ENCODE measurements at regions not wholly inside any gene's neighbourhood (a gene's known extent, or its start where the extent isn't known, plus 50 kb on each side); places are given as distances from the start of the nearest gene placed in this dataset.

DNA sequence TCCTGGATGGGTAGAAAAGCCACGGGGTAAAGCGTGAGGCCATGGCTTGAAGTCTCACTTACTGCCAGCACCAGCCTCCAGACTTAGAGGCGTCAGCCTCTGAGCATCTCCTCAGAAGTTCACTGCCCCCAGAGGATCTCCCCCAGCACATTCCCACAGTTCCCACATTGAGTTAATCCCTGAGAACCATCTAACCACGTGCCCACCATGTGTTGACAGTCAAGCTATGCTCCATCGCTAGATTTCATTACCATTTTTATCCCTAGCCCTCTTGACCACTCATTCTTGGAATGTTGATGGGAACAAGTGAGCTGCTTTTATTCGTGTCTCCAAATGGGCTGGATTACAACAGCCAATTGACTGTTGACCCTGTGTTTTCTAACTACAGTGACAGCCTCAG, 283.3 kb upstream of the IRX1 start:
- TF ChIP-seq, protein P1, sequence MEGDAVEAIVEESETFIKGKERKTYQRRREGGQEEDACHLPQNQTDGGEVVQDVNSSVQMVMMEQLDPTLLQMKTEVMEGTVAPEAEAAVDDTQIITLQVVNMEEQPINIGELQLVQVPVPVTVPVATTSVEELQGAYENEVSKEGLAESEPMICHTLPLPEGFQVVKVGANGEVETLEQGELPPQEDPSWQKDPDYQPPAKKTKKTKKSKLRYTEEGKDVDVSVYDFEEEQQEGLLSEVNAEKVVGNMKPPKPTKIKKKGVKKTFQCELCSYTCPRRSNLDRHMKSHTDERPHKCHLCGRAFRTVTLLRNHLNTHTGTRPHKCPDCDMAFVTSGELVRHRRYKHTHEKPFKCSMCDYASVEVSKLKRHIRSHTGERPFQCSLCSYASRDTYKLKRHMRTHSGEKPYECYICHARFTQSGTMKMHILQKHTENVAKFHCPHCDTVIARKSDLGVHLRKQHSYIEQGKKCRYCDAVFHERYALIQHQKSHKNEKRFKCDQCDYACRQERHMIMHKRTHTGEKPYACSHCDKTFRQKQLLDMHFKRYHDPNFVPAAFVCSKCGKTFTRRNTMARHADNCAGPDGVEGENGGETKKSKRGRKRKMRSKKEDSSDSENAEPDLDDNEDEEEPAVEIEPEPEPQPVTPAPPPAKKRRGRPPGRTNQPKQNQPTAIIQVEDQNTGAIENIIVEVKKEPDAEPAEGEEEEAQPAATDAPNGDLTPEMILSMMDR (IDR thresholded peaks at IDR 0.05), result no peak
- TF ChIP-seq EP300 (IDR thresholded peaks at IDR 0.05), result no peak
- TF ChIP-seq POLR2A (IDR thresholded peaks at IDR 0.05), result no peak

Data from tibial nerve (tissue), 4 donors.